HCT116 (cell line): ENCODE measurements at regions not wholly inside any gene's neighbourhood (a gene's known extent, or its start where the extent isn't known, plus 50 kb on each side); places are given as distances from the start of the nearest gene placed in this dataset.

Source experiments
- ELF1 ChIP-seq: IDR thresholded peaks from 2 replicates; pipeline ENCODE4 v1.6.1; 2012; ENCODE audit warnings: low read depth, borderline replicate concordance
- TF ChIP-seq, protein P1 (sequence below), 3 experiments: fragments of 200-600 bp in 1 of 3; sonication (generic) in 1 of 3; IDR thresholded peaks in 2 of 3; conservative IDR thresholded peaks in 1 of 3; 2 replicates each; pipeline ENCODE4 v1.5.1; 2012 to 2017; ENCODE audit warnings: low read depth in 2 of 3, low read length in 2 of 3, antibody characterized with exemption in 1 of 3, borderline replicate concordance in 1 of 3, control low read depth in 1 of 3, mild to moderate bottlenecking in 1 of 3, mixed read lengths in 1 of 3, mixed run types in 1 of 3, moderate library complexity in 1 of 3; ENCODE audit not compliant: insufficient read depth in 1 of 3

GRCh38 chr20:29690274-29690673, 1567.2 kb upstream of the DEFB115 start:
- TF ChIP-seq, protein P1, sequence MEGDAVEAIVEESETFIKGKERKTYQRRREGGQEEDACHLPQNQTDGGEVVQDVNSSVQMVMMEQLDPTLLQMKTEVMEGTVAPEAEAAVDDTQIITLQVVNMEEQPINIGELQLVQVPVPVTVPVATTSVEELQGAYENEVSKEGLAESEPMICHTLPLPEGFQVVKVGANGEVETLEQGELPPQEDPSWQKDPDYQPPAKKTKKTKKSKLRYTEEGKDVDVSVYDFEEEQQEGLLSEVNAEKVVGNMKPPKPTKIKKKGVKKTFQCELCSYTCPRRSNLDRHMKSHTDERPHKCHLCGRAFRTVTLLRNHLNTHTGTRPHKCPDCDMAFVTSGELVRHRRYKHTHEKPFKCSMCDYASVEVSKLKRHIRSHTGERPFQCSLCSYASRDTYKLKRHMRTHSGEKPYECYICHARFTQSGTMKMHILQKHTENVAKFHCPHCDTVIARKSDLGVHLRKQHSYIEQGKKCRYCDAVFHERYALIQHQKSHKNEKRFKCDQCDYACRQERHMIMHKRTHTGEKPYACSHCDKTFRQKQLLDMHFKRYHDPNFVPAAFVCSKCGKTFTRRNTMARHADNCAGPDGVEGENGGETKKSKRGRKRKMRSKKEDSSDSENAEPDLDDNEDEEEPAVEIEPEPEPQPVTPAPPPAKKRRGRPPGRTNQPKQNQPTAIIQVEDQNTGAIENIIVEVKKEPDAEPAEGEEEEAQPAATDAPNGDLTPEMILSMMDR (IDR thresholded peaks at IDR 0.05 in 2 of 3, conservative IDR thresholded peaks at IDR 0.05 in 1 of 3; ENCODE audit: borderline replicate concordance in 1 of 3, insufficient read depth in 1 of 3, low read depth in 2 of 3, low read length in 2 of 3): no peak
- no peak for TF ChIP-seq ELF1
